Adrenal gland (tissue), 5 donors: ENCODE measurements at regions not wholly inside any gene's neighbourhood (a gene's known extent, or its start where the extent isn't known, plus 50 kb on each side); places are given as distances from the start of the nearest gene placed in this dataset.

ENCODE experiments used
- POLR2A ChIP-seq, 2 donors: fragments of 450-650 bp; IDR thresholded peaks; one replicate each; pipeline ENCODE4 v1.6.1; 2017; ENCODE audit warnings: antibody characterized with exemption in 2 of 2, mild to moderate bottlenecking in 2 of 2, moderate library complexity in 1 of 2
- TF ChIP-seq, protein P1 (sequence below), 6 experiments: fragments of 450-650 bp in 4 of 6; fragments of 200-600 bp in 2 of 6; sonication (generic) in 1 of 6; IDR thresholded peaks; 1 replicate in 5 of 6; 2 replicates in 1 of 6; pipeline versions ENCODE4 v1.5.1 to v1.8.0; 2016 to 2021; ENCODE audit warnings: antibody characterized with exemption in 6 of 6, mild to moderate bottlenecking in 2 of 6, moderate library complexity in 1 of 6
- donor health status: DM: no; HTN: no; CAD: no.

DNA sequence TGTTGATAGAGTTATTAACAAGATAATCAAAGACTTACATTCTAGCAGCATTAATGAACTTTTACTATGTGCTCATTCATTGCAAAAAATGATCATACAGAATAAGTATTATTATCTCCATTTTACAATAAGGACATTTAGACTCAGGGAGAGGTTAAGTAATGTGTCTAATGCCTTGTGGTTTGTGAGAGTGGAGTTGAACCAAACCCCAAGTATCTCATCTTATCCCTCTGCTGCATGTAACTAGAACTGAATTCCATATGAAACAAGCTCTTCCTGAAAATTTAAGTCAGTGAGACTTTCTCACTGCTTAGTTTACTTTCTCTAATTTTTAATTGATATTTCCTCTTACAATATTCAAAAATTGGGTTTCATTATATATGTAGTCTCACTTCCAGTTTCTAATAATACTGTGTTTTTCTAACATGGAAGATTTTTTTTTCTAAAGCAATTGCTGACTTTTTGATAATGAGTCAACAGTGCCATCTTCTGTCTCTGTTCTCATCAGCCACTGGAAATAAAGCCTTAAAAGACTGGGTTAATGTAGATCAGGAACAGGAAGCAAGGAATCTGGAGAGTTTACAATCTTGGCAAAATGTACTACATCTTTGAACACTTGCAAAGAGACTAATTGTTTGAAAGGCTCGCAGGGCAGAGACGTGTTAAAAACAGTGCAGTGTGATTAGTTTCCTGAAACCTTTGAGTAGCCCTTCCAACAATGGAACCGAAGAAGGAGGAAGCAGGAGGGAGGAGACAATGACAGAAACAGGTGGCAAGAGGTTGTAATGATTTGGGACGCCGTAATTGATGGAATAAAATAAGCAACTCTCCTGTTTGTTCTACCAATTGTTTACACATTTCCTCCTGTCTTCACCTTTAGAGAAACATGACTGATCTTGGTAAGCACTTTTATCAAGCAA lies 567.6 kb downstream of the MRPL39 start:
- TF ChIP-seq, protein P1, sequence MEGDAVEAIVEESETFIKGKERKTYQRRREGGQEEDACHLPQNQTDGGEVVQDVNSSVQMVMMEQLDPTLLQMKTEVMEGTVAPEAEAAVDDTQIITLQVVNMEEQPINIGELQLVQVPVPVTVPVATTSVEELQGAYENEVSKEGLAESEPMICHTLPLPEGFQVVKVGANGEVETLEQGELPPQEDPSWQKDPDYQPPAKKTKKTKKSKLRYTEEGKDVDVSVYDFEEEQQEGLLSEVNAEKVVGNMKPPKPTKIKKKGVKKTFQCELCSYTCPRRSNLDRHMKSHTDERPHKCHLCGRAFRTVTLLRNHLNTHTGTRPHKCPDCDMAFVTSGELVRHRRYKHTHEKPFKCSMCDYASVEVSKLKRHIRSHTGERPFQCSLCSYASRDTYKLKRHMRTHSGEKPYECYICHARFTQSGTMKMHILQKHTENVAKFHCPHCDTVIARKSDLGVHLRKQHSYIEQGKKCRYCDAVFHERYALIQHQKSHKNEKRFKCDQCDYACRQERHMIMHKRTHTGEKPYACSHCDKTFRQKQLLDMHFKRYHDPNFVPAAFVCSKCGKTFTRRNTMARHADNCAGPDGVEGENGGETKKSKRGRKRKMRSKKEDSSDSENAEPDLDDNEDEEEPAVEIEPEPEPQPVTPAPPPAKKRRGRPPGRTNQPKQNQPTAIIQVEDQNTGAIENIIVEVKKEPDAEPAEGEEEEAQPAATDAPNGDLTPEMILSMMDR (IDR thresholded peaks at IDR 0.05) = peak; percentile 27 to 81 (median 62)
- no peak for TF ChIP-seq POLR2A (IDR thresholded peaks at IDR 0.05)
